Aorta (tissue), 5 donors: ENCODE measurements at regions not wholly inside any gene's neighbourhood (a gene's known extent, or its start where the extent isn't known, plus 50 kb on each side); places are given as distances from the start of the nearest gene placed in this dataset.

Experiments used
- ATAC-seq: fragments of 200-7000 bp; cut with Tn5 transposase; one replicate; pipeline ENCODE4 v1.9.1; 2022; ENCODE audit warnings: moderate library complexity; ENCODE audit not compliant: low FRiP score
- DNase-seq, 2 donors: peaks; one replicate each; pipeline ENCODE4 v3.0.0-alpha.2; 2020
- H3K27ac ChIP-seq, 2 donors: one replicate each; pipeline ENCODE4 v1.5.1; 2013; ENCODE audit warnings: low read length in 2 of 2, mild to moderate bottlenecking in 2 of 2, moderate library complexity in 2 of 2, control low read depth in 1 of 2, inconsistent platforms in 1 of 2, low read depth in 1 of 2
- H3K27me3 ChIP-seq, 2 donors: one replicate each; pipeline ENCODE4 v1.6.1; 2013; ENCODE audit warnings: control low read depth in 1 of 2, low read length in 1 of 2, mild to moderate bottlenecking in 1 of 2, moderate library complexity in 1 of 2; ENCODE audit not compliant: insufficient read depth in 2 of 2, control insufficient read depth in 1 of 2
- H3K36me3 ChIP-seq, 2 donors: one replicate each; pipeline ENCODE4 v1.6.1; 2013; ENCODE audit warnings: control low read depth in 1 of 2, low read length in 1 of 2, mild to moderate bottlenecking in 1 of 2; ENCODE audit not compliant: insufficient read depth in 2 of 2, control insufficient read depth in 1 of 2
- H3K4me1 ChIP-seq, 2 donors: one replicate each; pipeline ENCODE4 v1.6.1; 2013; ENCODE audit warnings: low read length in 2 of 2, control low read depth in 1 of 2, mild to moderate bottlenecking in 1 of 2, moderate library complexity in 1 of 2; ENCODE audit not compliant: insufficient read depth in 2 of 2, control insufficient read depth in 1 of 2
- H3K4me3 ChIP-seq, 2 donors: one replicate each; pipeline ENCODE4 v1.5.1; 2013; ENCODE audit warnings: low read length in 2 of 2, control low read depth in 1 of 2, mild to moderate bottlenecking in 1 of 2
- H3K9me3 ChIP-seq: one replicate; pipeline ENCODE4 v1.6.1; 2013; ENCODE audit warnings: mild to moderate bottlenecking, low read length; ENCODE audit not compliant: control insufficient read depth
- WGBS, 2 donors: extraction: QIAGEN DNeasy Blood & Tissue Kit; methylation state at CpG; one replicate each; pipeline ENCODE4 v1.1.7; 2013; 5-methylcytosine and 5-hydroxymethylcytosine counted together
- intact Hi-C, 2 donors: fragments of 100-400 bp; cut with DNase I; formaldehyde crosslinking; loops; one replicate each; pipeline versions ENCODE4 v1.14.2 to v1.15.0; 2022
- donor health status: healthy with polysubstance abuse.
- donor health status: Bipolar disorder and iron deficiency.
- donor health status: DM: no; HTN: no; CAD: no.
- donor health status: DM: no; HTN: no; CAD: no.
- donor health status: DM: yes; HTN: yes; CAD: no.

DNA sequence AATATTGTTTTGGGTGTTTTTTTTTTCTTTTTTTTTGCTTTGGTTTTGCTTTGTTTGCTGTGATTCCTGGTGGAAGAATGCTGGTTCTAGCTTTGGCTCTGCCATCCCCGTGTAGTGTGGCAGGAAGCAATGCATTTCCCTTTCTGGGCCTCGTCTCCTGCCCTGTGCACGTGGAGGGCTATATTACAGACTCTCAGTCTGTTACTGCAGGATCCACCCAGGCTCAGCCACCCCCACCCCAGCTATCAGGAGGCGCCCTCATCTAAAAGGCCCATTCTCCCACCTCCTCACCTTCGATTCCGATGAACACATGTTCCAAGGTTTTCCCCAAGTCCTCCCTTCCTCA lies 152.3 kb downstream of the TFCP2L1 start:
- H3K36me3 ChIP-seq, result no peaks in the 10 kb centered on the region
- H3K27ac ChIP-seq, result no peak overlapping the region
- DNase-seq (peak in 1 of 2 donors; percentile 19), ATAC-seq (no peak)
- intact Hi-C loops, result no loop called here
- H3K4me3 ChIP-seq, result no peak overlapping the region
- no peaks in the 10 kb centered on the region for H3K4me1 ChIP-seq
- no peaks in the 10 kb centered on the region for H3K27me3 ChIP-seq
- 50 to 55% methylated on average over 6 of the region's 6 CpGs for WGBS, 2 donors
- no peaks in the 10 kb centered on the region for H3K9me3 ChIP-seq

DNA sequence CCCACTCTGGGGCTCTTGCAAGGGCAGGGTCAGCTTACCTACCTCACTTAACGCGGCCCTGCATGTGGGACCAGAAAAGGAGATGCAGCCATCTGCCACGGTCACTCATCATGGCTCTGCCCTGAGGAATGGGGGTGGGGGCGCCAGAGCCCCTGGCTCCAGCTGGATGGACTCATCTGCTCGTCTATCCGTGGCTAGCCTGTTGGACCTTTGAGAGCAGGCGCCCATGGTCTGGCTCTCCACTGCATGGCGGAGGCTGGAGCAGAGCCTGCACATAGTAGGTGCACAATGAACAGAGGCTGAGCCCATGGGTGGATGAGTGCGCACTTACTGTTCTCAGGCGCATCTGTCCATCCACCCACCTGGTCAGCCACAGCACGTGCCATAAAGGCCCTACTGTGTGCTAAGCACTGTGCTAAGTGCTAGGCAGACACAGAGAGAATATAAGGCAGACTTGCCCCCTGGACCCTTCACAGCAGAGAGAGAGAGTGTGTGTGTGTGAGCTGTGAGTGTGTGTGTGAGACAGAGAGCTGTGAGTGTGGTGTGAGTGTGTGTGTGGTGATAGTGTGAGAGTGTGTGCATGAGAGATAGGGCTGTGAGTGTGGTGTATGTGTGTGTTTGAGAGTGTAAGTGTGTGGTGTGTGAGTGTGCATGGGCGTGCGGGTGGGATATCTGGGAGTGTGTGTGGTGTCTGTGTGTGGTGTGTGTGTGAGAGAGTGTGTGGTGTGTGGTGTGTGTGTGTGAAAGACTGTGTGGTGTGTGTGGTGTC lies 151.3 kb downstream of the TFCP2L1 start:
- 89 to 91% methylated on average over 13 of the region's 13 CpGs for WGBS, 2 donors
- H3K4me3 ChIP-seq, result no peak overlapping the region
- intact Hi-C loops, result no loop called here
- no peaks in the 10 kb centered on the region for H3K36me3 ChIP-seq
- H3K27ac ChIP-seq, result no peak overlapping the region
- H3K4me1 ChIP-seq, result no peaks in the 10 kb centered on the region
- peak in 1 of 2 donors; percentile 47 for DNase-seq
- no peaks in the 10 kb centered on the region for H3K27me3 ChIP-seq
- ATAC-seq, result no peak
- H3K9me3 ChIP-seq, result no peaks in the 10 kb centered on the region

DNA sequence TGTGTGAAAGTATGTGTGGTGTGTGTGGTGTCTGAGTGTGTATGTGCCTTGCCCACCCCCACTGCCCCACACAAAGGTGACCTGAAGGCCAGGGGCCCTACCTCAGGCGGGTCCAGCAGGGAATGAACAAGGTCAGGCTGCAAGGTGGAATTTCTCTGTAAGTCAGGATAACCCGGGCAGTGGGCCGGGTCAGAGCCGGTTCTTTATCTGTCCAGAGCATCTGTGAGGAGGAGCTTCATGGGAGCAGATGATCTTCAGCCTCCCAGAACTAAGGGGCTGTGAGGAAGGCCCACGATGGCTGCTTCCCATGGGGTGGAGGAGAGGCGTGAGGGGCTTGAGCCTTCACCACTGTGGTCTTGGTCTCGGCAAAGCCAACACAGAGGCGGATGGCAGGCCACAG lies 150.3 kb downstream of the TFCP2L1 start:
- H3K4me3 ChIP-seq, result no peak overlapping the region
- 90 to 97% methylated on average over 8 of the region's 8 CpGs for WGBS, 2 donors
- H3K9me3 ChIP-seq, result peaks cover 2% of the 10 kb centered on the region
- no peaks in the 10 kb centered on the region for H3K4me1 ChIP-seq
- no peaks in the 10 kb centered on the region for H3K36me3 ChIP-seq
- DNase-seq (no peak), ATAC-seq (no peak)
- H3K27me3 ChIP-seq, result no peaks in the 10 kb centered on the region
- no peak overlapping the region for H3K27ac ChIP-seq
- intact Hi-C loops, result no loop called here

DNA sequence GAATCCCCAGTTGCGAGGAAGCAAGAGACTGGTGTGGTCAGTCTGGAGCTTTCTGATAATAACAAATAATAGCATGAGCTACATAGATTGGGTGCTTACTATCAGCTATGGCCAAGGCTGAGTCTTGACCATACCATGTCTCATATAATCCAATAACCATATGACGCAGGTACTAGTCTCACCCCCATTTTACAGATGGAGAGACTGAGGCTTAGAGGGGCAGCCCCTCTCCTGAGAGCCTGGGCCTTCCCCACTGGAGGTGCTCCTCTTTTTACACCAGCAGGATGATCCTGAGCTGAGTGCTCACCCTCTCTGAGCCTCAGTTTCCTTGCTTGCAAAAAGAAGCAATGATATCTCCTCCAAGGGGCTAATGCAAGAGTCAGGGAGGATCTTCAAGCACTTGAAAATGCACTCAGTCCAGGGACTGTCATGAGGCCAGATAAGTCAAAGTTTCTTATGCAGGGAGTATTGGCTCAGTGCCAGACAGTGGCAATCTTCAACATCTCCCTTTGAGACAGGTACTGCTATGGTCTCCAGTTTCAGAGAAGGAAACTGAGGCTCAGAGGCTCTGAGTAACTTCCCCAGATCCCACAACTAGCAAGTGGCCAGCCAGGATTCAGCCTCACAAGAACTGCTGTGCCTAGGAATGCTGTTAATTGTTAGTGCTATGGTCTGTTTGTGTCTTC lies 149.7 kb downstream of the TFCP2L1 start:
- Histone ChIP-seq H3K27ac (no peak overlapping the region), H3K9me3 (peaks cover 2% of the 10 kb centered on the region), H3K4me1 (no peaks in the 10 kb centered on the region), H3K27me3 (no peaks in the 10 kb centered on the region), H3K4me3 (no peak overlapping the region), H3K36me3 (no peaks in the 10 kb centered on the region)
- 48 to 50% methylated on average over 2 of the region's 2 CpGs for WGBS, 2 donors
- ATAC-seq (no peak), DNase-seq (no peak)
- intact Hi-C loops, result no loop called here

DNA sequence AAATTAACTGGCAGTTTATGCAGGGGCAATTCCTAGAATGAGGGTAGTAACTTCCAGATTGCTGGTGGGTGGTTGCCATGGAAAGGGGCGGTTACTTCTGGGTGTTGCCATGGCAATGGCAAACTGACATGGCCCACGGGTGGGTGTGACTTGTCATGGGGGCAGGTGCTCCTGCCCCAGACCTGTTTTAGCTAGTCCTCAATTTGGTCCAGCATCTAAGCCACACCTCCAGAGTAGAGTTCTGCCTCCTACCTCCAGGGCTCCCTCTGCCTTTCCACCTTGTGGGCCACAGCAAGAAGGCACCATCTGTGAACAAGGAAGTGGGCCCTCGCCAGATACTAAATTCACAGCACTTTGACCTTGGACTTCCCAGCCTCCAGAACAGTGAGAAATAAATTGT lies 148.7 kb downstream of the TFCP2L1 start:
- Histone ChIP-seq H3K9me3 (peaks cover 2% of the 10 kb centered on the region), H3K4me1 (no peaks in the 10 kb centered on the region), H3K36me3 (no peaks in the 10 kb centered on the region), H3K4me3 (no peak overlapping the region), H3K27ac (no peak overlapping the region), H3K27me3 (no peaks in the 10 kb centered on the region)
- no peak for ATAC-seq
- WGBS, 2 donors, result 83 to 91% methylated on average over 3 of the region's 3 CpGs
- intact Hi-C loops, result no loop called here
- no peak for DNase-seq

DNA sequence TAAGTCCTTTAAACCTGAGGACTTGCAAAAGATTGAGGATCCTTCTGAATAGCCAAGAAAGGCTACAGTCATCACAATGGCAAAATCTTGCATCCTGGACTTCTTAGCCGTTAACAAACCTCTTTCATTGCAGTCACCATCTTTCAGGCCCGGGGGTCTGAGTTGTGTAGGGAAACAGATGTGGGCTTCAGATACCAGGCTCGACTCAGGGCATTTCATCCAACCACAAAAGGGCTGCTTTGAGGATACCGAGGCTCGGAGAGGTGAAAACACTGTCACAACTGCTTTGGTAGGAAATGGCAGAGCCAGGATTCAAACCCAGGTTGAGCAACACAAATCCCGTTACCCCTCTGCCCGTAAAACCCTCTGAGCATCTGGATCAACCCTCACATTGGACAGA lies 147.4 kb downstream of the TFCP2L1 start:
- Histone ChIP-seq H3K27me3 (no peaks in the 10 kb centered on the region), H3K4me1 (no peaks in the 10 kb centered on the region), H3K4me3 (no peak overlapping the region), H3K36me3 (no peaks in the 10 kb centered on the region), H3K27ac (no peak overlapping the region), H3K9me3 (peaks cover 2% of the 10 kb centered on the region)
- intact Hi-C loops, result no loop called here
- no peak for DNase-seq
- no peak for ATAC-seq
- WGBS, 2 donors, result 86 to 88% methylated on average over 7 of the region's 7 CpGs

DNA sequence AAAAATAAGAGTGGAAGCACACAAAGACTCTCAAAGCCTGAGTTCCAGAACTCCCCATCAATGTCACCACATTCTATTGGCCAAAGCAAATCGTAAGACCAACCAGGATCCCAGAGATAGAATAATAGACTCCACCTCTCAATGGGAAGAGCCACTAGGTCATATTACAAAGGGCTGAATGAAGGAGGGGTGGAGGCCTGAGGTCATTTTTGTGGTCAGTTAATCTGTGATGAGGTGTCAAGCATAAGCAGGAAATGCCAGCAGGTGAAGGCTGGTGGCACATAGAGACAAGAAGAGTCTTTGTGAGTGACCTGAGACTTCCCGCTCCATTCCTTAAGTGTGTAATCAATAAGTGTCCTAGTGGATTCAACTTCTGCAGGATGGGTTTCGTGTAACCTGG lies 144.3 kb downstream of the TFCP2L1 start:
- Histone ChIP-seq H3K27ac (no peak overlapping the region), H3K36me3 (no peaks in the 10 kb centered on the region), H3K4me1 (no peaks in the 10 kb centered on the region), H3K27me3 (no peaks in the 10 kb centered on the region), H3K4me3 (no peak overlapping the region), H3K9me3 (peaks cover 2% of the 10 kb centered on the region)
- ATAC-seq, result no peak
- no peak for DNase-seq
- intact Hi-C loops, result no loop called here
- WGBS, 2 donors, result 93 to 97% methylated on average over 3 of the region's 3 CpGs

DNA sequence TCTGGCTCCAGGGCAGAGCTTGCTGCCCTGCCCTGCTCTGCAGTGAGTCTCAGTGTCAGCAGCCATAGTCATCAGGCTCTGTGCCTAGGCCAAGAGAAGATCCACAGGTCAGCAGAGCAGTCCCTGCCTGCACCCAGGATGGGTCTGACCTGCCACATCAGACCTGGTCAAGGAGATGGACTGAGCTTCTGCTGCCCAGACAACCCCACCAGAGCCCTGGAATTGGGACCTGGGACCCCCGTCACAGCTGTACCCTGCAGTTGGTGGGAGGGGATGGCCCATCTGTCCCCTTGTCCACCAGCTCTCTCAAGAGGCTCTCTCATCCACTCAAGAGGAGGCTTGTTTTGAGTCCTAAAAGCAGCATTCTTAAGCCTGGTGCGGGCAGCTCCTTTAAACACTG lies 142.6 kb downstream of the TFCP2L1 start:
- intact Hi-C loops, result no loop called here
- Histone ChIP-seq H3K36me3 (no peaks in the 10 kb centered on the region), H3K9me3 (peaks cover 2% of the 10 kb centered on the region), H3K4me1 (no peaks in the 10 kb centered on the region), H3K27me3 (no peaks in the 10 kb centered on the region), H3K4me3 (no peak overlapping the region), H3K27ac (no peak overlapping the region)
- DNase-seq (no peak), ATAC-seq (no peak)
- WGBS, 2 donors, result 94 to 100% methylated on average over 2 of the region's 2 CpGs

DNA sequence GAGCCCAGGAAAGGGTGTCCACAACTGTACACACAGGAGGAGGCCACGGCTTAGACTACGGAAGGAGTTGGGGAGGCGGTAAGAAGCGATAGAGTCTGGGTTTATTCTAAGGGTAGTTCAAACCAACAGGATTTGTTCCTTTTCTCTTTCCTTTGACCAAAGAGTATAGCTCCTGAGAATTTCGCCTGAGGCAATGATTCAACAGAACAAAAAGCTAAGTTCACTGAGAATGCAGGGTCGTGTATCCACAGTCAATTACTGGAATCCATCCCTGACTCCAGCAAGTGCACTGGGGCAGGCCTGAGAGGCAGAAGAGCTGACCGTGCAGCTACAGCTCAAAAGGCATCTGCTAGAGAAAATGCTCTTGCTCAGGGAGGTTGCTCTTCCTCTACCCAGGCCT lies 140.9 kb downstream of the TFCP2L1 start:
- no peak for ATAC-seq
- no peaks in the 10 kb centered on the region for H3K27me3 ChIP-seq
- H3K36me3 ChIP-seq, result no peaks in the 10 kb centered on the region
- H3K27ac ChIP-seq, result no peak overlapping the region
- 91 to 92% methylated on average over 7 of the region's 7 CpGs for WGBS, 2 donors
- peaks cover 2% of the 10 kb centered on the region for H3K9me3 ChIP-seq
- H3K4me3 ChIP-seq, result no peak overlapping the region
- intact Hi-C loops, result no loop called here
- H3K4me1 ChIP-seq, result no peaks in the 10 kb centered on the region
- DNase-seq, result no peak
